Endometrial microvascular endothelial cells (primary cell): ENCODE measurements at regions not wholly inside any gene's neighbourhood (a gene's known extent, or its start where the extent isn't known, plus 50 kb on each side); places are given as distances from the start of the nearest gene placed in this dataset.

ENCODE experiments used
- in situ Hi-C: cut with HindIII; loops from 2 replicates; pipeline ENCODE4 v1.10.0; 2017; ENCODE audit warnings: low sequenced_read_pairs, low pct_unique_long_range_greater_than_20kb; ENCODE audit errors: inconsistent ontology term

DNA sequence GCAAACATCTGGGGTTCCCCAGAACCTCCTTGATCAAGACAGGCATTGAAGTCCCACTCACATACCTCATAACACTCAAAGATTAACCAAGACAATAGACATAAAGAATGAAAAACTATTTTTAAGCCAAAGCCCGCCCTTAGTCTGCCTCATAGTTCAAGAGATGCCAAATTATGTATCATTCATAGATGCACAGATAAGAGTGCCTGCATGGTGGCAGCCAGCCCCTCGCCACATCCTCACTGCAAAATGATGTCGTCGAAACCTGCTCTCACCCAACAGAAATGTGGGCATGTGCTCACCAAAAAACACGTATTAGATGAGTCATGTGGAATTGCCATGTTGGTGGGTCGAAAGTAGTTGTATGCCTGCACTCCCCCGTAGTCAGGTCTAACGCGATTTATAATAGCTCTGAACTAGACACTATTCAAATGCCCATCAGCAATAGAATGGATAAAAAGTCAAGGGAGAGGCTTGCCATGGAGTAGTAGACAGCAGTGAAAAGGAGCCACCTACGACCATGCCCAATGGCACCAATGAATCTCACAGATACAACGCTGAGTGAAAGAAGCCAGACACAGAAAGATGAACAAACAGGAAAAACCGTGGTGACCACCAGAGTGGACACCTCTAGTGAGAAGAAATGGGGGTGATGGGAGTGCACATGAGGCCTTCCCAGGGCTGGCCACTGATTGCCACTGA, 64.8 kb downstream of the C16orf95 start:
- in situ Hi-C loops = no loop called here
